ENCODE measurements at regions not wholly inside any gene's neighbourhood (a gene's known extent, or its start where the extent isn't known, plus 50 kb on each side); places are given as distances from the start of the nearest gene placed in this dataset.

- peak overlapping the region; percentile 47 for H3K4me3 ChIP-seq (ENCODE audit: low read length)
- TF ChIP-seq EZH2 (IDR thresholded peaks at IDR 0.05; ENCODE audit: borderline replicate concordance, insufficient read depth, low read length, poor library complexity, severe bottlenecking) (no peak), EP300 (conservative IDR thresholded peaks at IDR 0.05; ENCODE audit: poor library complexity, severe bottlenecking) (peak; percentile 80), POLR2AphosphoS5 (IDR thresholded peaks at IDR 0.05) (peak; percentile 56)
- H3K27ac ChIP-seq (ENCODE audit: low read length), result peak overlapping the region; percentile 79
These were observed 58.8 kb upstream of the NUDT4 start for GRCh38 chr12:93318720-93319522.

GRCh38 chr12:93319523-93320050 is 58.1 kb upstream of the NUDT4 start:
- H3K4me2 ChIP-seq (ENCODE audit: low read length), result peak overlapping the region; percentile 54
- no peaks in the 10 kb centered on the region for H3K9me2 ChIP-seq (ENCODE audit: insufficient read depth, low read length)
- no peaks in the 10 kb centered on the region for H3K36me3 ChIP-seq (ENCODE audit: insufficient read depth, low read length)
- TF ChIP-seq CTCF (IDR thresholded peaks at IDR 0.05; ENCODE audit: poor library complexity, severe bottlenecking) (no peak), POLR2AphosphoS5 (IDR thresholded peaks at IDR 0.05) (no peak), REST (IDR thresholded peaks at IDR 0.05; ENCODE audit: borderline replicate concordance) (no peak), RAD21 (conservative IDR thresholded peaks at IDR 0.05) (no peak), SMC3 (conservative IDR thresholded peaks at IDR 0.05; ENCODE audit: poor library complexity) (no peak), EZH2 (IDR thresholded peaks at IDR 0.05; ENCODE audit: borderline replicate concordance, insufficient read depth, low read length, poor library complexity, severe bottlenecking) (no peak), MXI1 (conservative IDR thresholded peaks at IDR 0.05; ENCODE audit: poor library complexity, severe bottlenecking) (no peak), EP300 (conservative IDR thresholded peaks at IDR 0.05; ENCODE audit: poor library complexity, severe bottlenecking) (no peak), TAF1 (IDR thresholded peaks at IDR 0.05; ENCODE audit: low read depth) (no peak)
- H3K9me3 ChIP-seq (ENCODE audit: low read length), result no peaks in the 10 kb centered on the region
- H2AFZ ChIP-seq (ENCODE audit: low read depth, low read length), result no peak overlapping the region
- peak overlapping the region; percentile 47 for H3K4me3 ChIP-seq (ENCODE audit: low read length)
- no peaks in the 10 kb centered on the region for H3K27me3 ChIP-seq (ENCODE audit: insufficient read depth, low read depth, low read length)
- H3K9ac ChIP-seq (ENCODE audit: low read length), result no peak overlapping the region
- no peaks in the 10 kb centered on the region for H3F3A ChIP-seq (ENCODE audit: insufficient read depth, low read length, poor library complexity, severe bottlenecking)
- H3K79me2 ChIP-seq (replicated peaks; ENCODE audit: insufficient read depth, low read length), result no peaks in the 10 kb centered on the region
- no peaks in the 10 kb centered on the region for H4K20me1 ChIP-seq (ENCODE audit: insufficient read depth)
- peak overlapping the region; percentile 79 for H3K27ac ChIP-seq (ENCODE audit: low read length)

More at GRCh38 chr12:93318720-93319522, 58.8 kb upstream of the NUDT4 start:
- Histone ChIP-seq H3K36me3 (ENCODE audit: insufficient read depth, low read length) (no peaks in the 10 kb centered on the region), H3K79me2 (replicated peaks; ENCODE audit: insufficient read depth, low read length) (no peaks in the 10 kb centered on the region), H4K20me1 (ENCODE audit: insufficient read depth) (no peaks in the 10 kb centered on the region), H3K9ac (ENCODE audit: low read length) (peak overlapping the region; percentile 32), H3F3A (ENCODE audit: insufficient read depth, low read length, poor library complexity, severe bottlenecking) (no peaks in the 10 kb centered on the region), H2AFZ (ENCODE audit: low read depth, low read length) (no peak overlapping the region), H3K27me3 (ENCODE audit: insufficient read depth, low read depth, low read length) (no peaks in the 10 kb centered on the region), H3K4me2 (ENCODE audit: low read length) (peak overlapping the region; percentile 54), H3K9me3 (ENCODE audit: low read length) (no peaks in the 10 kb centered on the region), H3K9me2 (ENCODE audit: insufficient read depth, low read length) (no peaks in the 10 kb centered on the region)

All from neural cell (in vitro differentiated cells).